ENCODE measurements at regions not wholly inside any gene's neighbourhood (a gene's known extent, or its start where the extent isn't known, plus 50 kb on each side); places are given as distances from the start of the nearest gene placed in this dataset.

- no peak overlapping the region for H3K4me3 ChIP-seq (ENCODE audit: low read depth, low read length)
- H3K27me3 ChIP-seq (ENCODE audit: control insufficient read depth, insufficient read depth, low read length): no peaks in the 10 kb centered on the region
- no peak overlapping the region for H3K9ac ChIP-seq (ENCODE audit: low read depth, low read length)
- H3K36me3 ChIP-seq (ENCODE audit: control insufficient read depth, insufficient read depth, low read length): no peaks in the 10 kb centered on the region
- H3K9me3 ChIP-seq (ENCODE audit: control insufficient read depth, insufficient read depth, low read length): no peaks in the 10 kb centered on the region
- no peaks in the 10 kb centered on the region for H3K4me1 ChIP-seq (ENCODE audit: control insufficient read depth, insufficient read depth, low read length)
These were observed 185.5 kb downstream of the C1D start for GRCh38 chr2:67877301-67877700.

GRCh38 chr2:67878743-67879142, 184.1 kb downstream of the C1D start:
- H3K9me3 ChIP-seq (ENCODE audit: control insufficient read depth, insufficient read depth, low read length): no peaks in the 10 kb centered on the region
- H3K4me1 ChIP-seq (ENCODE audit: control insufficient read depth, insufficient read depth, low read length): no peaks in the 10 kb centered on the region
- H3K27me3 ChIP-seq (ENCODE audit: control insufficient read depth, insufficient read depth, low read length): no peaks in the 10 kb centered on the region
- H3K36me3 ChIP-seq (ENCODE audit: control insufficient read depth, insufficient read depth, low read length): no peaks in the 10 kb centered on the region
- no peak overlapping the region for H3K4me3 ChIP-seq (ENCODE audit: low read depth, low read length)
- H3K9ac ChIP-seq (ENCODE audit: low read depth, low read length): no peak overlapping the region

- H3K27me3 ChIP-seq (ENCODE audit: control insufficient read depth, insufficient read depth, low read length): no peaks in the 10 kb centered on the region
- no peaks in the 10 kb centered on the region for H3K9me3 ChIP-seq (ENCODE audit: control insufficient read depth, insufficient read depth, low read length)
- no peaks in the 10 kb centered on the region for H3K4me1 ChIP-seq (ENCODE audit: control insufficient read depth, insufficient read depth, low read length)
- H3K36me3 ChIP-seq (ENCODE audit: control insufficient read depth, insufficient read depth, low read length): no peaks in the 10 kb centered on the region
- H3K4me3 ChIP-seq (ENCODE audit: low read depth, low read length): no peak overlapping the region
- H3K9ac ChIP-seq (ENCODE audit: low read depth, low read length): no peak overlapping the region
These were observed 183.1 kb downstream of the C1D start for GRCh38 chr2:67879586-67880290.

GRCh38 chr2:67880291-67880761, 182.5 kb downstream of the C1D start:
- Histone ChIP-seq H3K4me3 (ENCODE audit: low read depth, low read length) (no peak overlapping the region), H3K36me3 (ENCODE audit: control insufficient read depth, insufficient read depth, low read length) (no peaks in the 10 kb centered on the region), H3K9ac (ENCODE audit: low read depth, low read length) (no peak overlapping the region), H3K4me1 (ENCODE audit: control insufficient read depth, insufficient read depth, low read length) (no peaks in the 10 kb centered on the region), H3K9me3 (ENCODE audit: control insufficient read depth, insufficient read depth, low read length) (no peaks in the 10 kb centered on the region), H3K27me3 (ENCODE audit: control insufficient read depth, insufficient read depth, low read length) (no peaks in the 10 kb centered on the region)

- Histone ChIP-seq H3K36me3 (ENCODE audit: control insufficient read depth, insufficient read depth, low read length) (no peaks in the 10 kb centered on the region), H3K4me1 (ENCODE audit: control insufficient read depth, insufficient read depth, low read length) (peaks cover 3% of the 10 kb centered on the region), H3K9me3 (ENCODE audit: control insufficient read depth, insufficient read depth, low read length) (no peaks in the 10 kb centered on the region), H3K9ac (ENCODE audit: low read depth, low read length) (no peak overlapping the region), H3K27me3 (ENCODE audit: control insufficient read depth, insufficient read depth, low read length) (no peaks in the 10 kb centered on the region), H3K4me3 (ENCODE audit: low read depth, low read length) (no peak overlapping the region)
These were observed 181.0 kb downstream of the C1D start for GRCh38 chr2:67881816-67882215.

- Histone ChIP-seq H3K36me3 (ENCODE audit: control insufficient read depth, insufficient read depth, low read length) (no peaks in the 10 kb centered on the region), H3K4me1 (ENCODE audit: control insufficient read depth, insufficient read depth, low read length) (peaks cover 3% of the 10 kb centered on the region)
These were observed 179.3 kb downstream of the C1D start for GRCh38 chr2:67883316-67884087.

GRCh38 chr2:67888351-67889005, 174.3 kb downstream of the C1D start:
- Histone ChIP-seq H3K4me3 (ENCODE audit: low read depth, low read length) (no peak overlapping the region), H3K36me3 (ENCODE audit: control insufficient read depth, insufficient read depth, low read length) (no peaks in the 10 kb centered on the region), H3K27me3 (ENCODE audit: control insufficient read depth, insufficient read depth, low read length) (no peaks in the 10 kb centered on the region), H3K4me1 (ENCODE audit: control insufficient read depth, insufficient read depth, low read length) (peaks cover 3% of the 10 kb centered on the region), H3K9me3 (ENCODE audit: control insufficient read depth, insufficient read depth, low read length) (no peaks in the 10 kb centered on the region), H3K9ac (ENCODE audit: low read depth, low read length) (no peak overlapping the region)

More at GRCh38 chr2:67883316-67884087, 179.3 kb downstream of the C1D start:
- H3K9ac ChIP-seq (ENCODE audit: low read depth, low read length): no peak overlapping the region
- H3K27me3 ChIP-seq (ENCODE audit: control insufficient read depth, insufficient read depth, low read length): no peaks in the 10 kb centered on the region
- H3K4me3 ChIP-seq (ENCODE audit: low read depth, low read length): no peak overlapping the region
- no peaks in the 10 kb centered on the region for H3K9me3 ChIP-seq (ENCODE audit: control insufficient read depth, insufficient read depth, low read length)

GRCh38 chr2:67889056-67889455, 173.7 kb downstream of the C1D start:
- Histone ChIP-seq H3K27me3 (ENCODE audit: control insufficient read depth, insufficient read depth, low read length) (no peaks in the 10 kb centered on the region), H3K9me3 (ENCODE audit: control insufficient read depth, insufficient read depth, low read length) (no peaks in the 10 kb centered on the region), H3K4me1 (ENCODE audit: control insufficient read depth, insufficient read depth, low read length) (peaks cover 3% of the 10 kb centered on the region), H3K36me3 (ENCODE audit: control insufficient read depth, insufficient read depth, low read length) (no peaks in the 10 kb centered on the region), H3K9ac (ENCODE audit: low read depth, low read length) (no peak overlapping the region), H3K4me3 (ENCODE audit: low read depth, low read length) (no peak overlapping the region)

- H3K9me3 ChIP-seq (ENCODE audit: control insufficient read depth, insufficient read depth, low read length): no peaks in the 10 kb centered on the region
- peaks cover 5% of the 10 kb centered on the region for H3K4me1 ChIP-seq (ENCODE audit: control insufficient read depth, insufficient read depth, low read length)
- H3K36me3 ChIP-seq (ENCODE audit: control insufficient read depth, insufficient read depth, low read length): no peaks in the 10 kb centered on the region
- no peak overlapping the region for H3K4me3 ChIP-seq (ENCODE audit: low read depth, low read length)
- no peaks in the 10 kb centered on the region for H3K27me3 ChIP-seq (ENCODE audit: control insufficient read depth, insufficient read depth, low read length)
- H3K9ac ChIP-seq (ENCODE audit: low read depth, low read length): no peak overlapping the region
These were observed 171.2 kb downstream of the C1D start for GRCh38 chr2:67891642-67892041.

GRCh38 chr2:67892339-67892846, 170.4 kb downstream of the C1D start:
- Histone ChIP-seq H3K4me1 (ENCODE audit: control insufficient read depth, insufficient read depth, low read length) (peaks cover 4% of the 10 kb centered on the region), H3K4me3 (ENCODE audit: low read depth, low read length) (no peak overlapping the region), H3K27me3 (ENCODE audit: control insufficient read depth, insufficient read depth, low read length) (no peaks in the 10 kb centered on the region), H3K9ac (ENCODE audit: low read depth, low read length) (no peak overlapping the region), H3K36me3 (ENCODE audit: control insufficient read depth, insufficient read depth, low read length) (no peaks in the 10 kb centered on the region), H3K9me3 (ENCODE audit: control insufficient read depth, insufficient read depth, low read length) (no peaks in the 10 kb centered on the region)

- H3K36me3 ChIP-seq (ENCODE audit: control insufficient read depth, insufficient read depth, low read length): no peaks in the 10 kb centered on the region
- H3K4me3 ChIP-seq (ENCODE audit: low read depth, low read length): no peak overlapping the region
- H3K27me3 ChIP-seq (ENCODE audit: control insufficient read depth, insufficient read depth, low read length): peaks cover 11% of the 10 kb centered on the region
- H3K9ac ChIP-seq (ENCODE audit: low read depth, low read length): no peak overlapping the region
- H3K4me1 ChIP-seq (ENCODE audit: control insufficient read depth, insufficient read depth, low read length): peaks cover 14% of the 10 kb centered on the region
- H3K9me3 ChIP-seq (ENCODE audit: control insufficient read depth, insufficient read depth, low read length): no peaks in the 10 kb centered on the region
These were observed 167.4 kb downstream of the C1D start for GRCh38 chr2:67895227-67895941.

Data from iPS-15b (cell line).